Adipocyte (in vitro differentiated cells): ENCODE measurements at regions not wholly inside any gene's neighbourhood (a gene's known extent, or its start where the extent isn't known, plus 50 kb on each side); places are given as distances from the start of the nearest gene placed in this dataset.
"Not testable (repeated sequence)": the region's sequence is repeated elsewhere in the genome, so short reads cannot be mapped to it uniquely, and the experiment has no call there.

Experiments
- DNase-seq: peaks from one replicate; pipeline ENCODE4 v3.0.0-alpha.2; 2015; ENCODE audit warnings: low read depth
- H3K27me3 ChIP-seq: replicated peaks from 2 replicates; pipeline ENCODE4 v1.7.0; 2013; ENCODE audit warnings: mild to moderate bottlenecking, low read length, moderate library complexity; ENCODE audit not compliant: control insufficient read depth, insufficient read depth
- H3K36me3 ChIP-seq: 2 replicates; pipeline ENCODE4 v1.7.0; 2013; ENCODE audit warnings: low read length, mild to moderate bottlenecking, moderate library complexity; ENCODE audit not compliant: control insufficient read depth, insufficient read depth, severe bottlenecking
- H3K4me1 ChIP-seq: 2 replicates; pipeline ENCODE4 v1.7.0; 2013; ENCODE audit warnings: mild to moderate bottlenecking, low read length, moderate library complexity; ENCODE audit not compliant: control insufficient read depth, insufficient read depth
- H3K4me3 ChIP-seq: 2 replicates; pipeline ENCODE4 v1.7.0; 2013; ENCODE audit warnings: mild to moderate bottlenecking, low read length, moderate library complexity
- H3K9ac ChIP-seq: 2 replicates; pipeline ENCODE4 v1.7.0; 2013; ENCODE audit warnings: mild to moderate bottlenecking, low read length, moderate library complexity
- H3K9me3 ChIP-seq: 2 replicates; pipeline ENCODE4 v1.7.0; 2013; ENCODE audit warnings: mild to moderate bottlenecking, low read length, moderate library complexity; ENCODE audit not compliant: control insufficient read depth

DNA sequence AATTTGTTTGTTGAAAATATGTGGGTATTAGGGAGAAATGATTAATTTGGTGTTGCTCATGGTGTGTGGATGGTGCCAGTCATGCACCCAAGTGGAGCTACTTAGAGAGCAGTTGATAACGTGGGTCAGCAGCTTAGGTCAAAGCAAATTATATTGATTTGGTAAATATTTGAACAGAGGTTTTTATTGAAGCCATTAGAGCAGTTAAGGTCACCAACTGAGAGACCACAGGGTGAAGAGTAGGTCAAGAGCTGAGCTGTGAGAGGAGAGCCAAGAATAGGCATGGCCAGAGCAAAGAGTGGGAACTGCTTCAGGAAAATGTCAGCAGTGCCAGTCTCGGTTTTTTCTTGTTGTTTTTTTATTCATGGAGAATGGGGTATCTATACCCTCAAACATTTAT is 97.9 kb downstream of the TMEM168 start:
- no peak for DNase-seq
- Histone ChIP-seq H3K9ac (no peak overlapping the region), H3K4me1 (no peaks in the 10 kb centered on the region), H3K27me3 (no peaks in the 10 kb centered on the region), H3K9me3 (no peaks in the 10 kb centered on the region), H3K4me3 (no peak overlapping the region), H3K36me3 (no peaks in the 10 kb centered on the region)

DNA sequence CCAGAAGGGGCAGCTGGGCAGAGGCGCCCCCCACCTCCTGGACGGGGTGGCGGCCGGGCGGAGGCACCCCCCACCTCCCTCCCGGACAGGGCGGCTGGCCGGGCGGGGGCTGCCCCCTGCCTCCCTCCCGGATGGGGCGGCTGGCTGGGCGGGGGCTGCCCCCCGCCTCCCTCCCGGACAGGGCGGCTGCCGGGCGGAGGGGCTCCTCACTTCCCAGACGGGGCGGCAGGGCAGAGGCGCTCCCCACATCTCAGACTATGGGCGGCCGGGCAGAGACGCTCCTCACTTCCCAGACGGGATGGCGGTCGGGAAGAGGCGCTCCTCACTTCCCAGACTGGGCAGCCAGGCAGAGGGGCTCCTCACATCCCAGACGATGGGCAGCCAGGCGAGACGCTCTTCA is 93.0 kb downstream of the TMEM168 start:
- H3K4me3 ChIP-seq, DNase-seq: not testable (repeated sequence)

DNA sequence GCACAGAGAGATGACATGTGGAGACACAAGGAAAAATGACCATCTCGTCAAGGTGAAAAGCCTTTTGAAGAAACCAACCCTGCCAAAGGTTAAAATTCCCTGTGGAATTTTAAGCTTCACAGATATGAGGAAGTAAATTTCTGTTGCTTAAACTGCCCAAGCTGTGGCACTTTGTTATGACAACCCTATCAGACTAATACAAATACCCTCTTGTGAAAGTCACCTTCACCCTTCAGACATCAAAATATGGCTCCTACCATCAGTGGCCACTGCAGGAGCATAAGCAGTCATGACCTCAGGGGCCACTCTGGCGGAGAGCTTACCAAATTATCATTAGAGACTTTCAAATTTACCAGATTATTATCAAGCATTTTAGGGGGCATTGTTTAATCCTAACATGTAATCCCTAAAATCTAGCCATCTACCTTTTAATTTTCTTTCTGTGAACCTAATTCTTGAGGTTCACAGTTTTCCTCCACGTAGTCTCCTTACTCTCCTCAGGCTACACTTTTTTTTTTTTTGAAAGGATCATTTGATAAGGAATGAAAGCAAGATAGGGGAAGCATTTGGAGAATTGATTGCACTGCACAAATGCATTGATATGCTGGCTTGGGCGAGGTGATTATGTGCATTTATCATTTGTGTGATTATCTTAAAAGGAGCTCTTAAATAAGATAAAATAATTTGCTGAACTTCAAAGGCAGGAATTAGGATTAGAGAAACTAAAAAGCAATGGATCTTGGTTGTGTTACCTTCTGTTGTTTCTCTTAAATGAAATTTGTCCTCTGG is 90.3 kb downstream of the TMEM168 start:
- no peak for DNase-seq
- Histone ChIP-seq H3K36me3 (no peaks in the 10 kb centered on the region), H3K4me3 (no peak overlapping the region), H3K9ac (no peak overlapping the region), H3K27me3 (peaks cover 2% of the 10 kb centered on the region), H3K9me3 (no peaks in the 10 kb centered on the region), H3K4me1 (no peaks in the 10 kb centered on the region)

More for the DNA sequence above, 93.0 kb downstream of the TMEM168 start:
- H3K36me3 ChIP-seq, H3K9ac ChIP-seq, H3K9me3 ChIP-seq, H3K4me1 ChIP-seq, H3K27me3 ChIP-seq: not testable (repeated sequence)

DNA sequence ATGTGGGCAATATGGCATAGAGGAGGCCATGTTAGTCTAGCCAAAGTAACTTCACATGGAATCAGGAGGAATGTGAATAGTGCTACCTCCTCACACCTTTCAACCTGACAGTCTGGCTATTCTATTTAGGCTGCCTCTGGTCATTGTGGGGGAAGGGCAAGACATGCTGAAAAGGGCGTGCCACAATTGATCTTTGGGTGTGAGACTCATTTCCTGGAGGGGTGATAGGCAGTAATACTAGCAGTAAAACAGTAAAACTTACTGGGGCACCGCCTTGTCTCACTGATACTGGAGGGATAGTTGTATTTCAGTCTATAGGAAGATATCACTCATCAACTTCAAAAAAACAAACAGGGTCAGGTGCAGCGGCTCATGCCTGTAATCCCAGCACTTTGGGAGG is 88.7 kb downstream of the TMEM168 start:
- no peaks in the 10 kb centered on the region for H3K9me3 ChIP-seq
- peaks cover 2% of the 10 kb centered on the region for H3K27me3 ChIP-seq
- no peaks in the 10 kb centered on the region for H3K36me3 ChIP-seq
- no peaks in the 10 kb centered on the region for H3K4me1 ChIP-seq
- no peak for DNase-seq
- no peak overlapping the region for H3K4me3 ChIP-seq
- no peak overlapping the region for H3K9ac ChIP-seq

DNA sequence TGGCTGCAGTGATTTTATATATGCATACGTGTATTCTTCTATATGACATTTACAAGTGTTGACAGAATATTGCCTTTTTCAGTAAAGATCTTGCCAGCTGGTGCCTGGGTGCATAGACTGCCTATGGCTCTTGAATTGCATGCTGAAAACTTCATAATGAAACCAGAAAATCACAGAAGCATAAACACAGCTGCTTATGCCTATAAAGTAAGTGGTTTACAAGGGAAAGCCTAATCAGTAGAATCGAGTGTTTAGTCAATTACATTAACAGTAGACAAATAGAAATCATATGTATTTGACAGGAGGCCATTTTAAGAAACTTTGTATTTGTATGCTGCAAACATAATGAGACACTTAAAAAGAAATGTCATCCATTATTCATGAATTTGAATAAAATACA is 82.5 kb downstream of the TMEM168 start:
- Histone ChIP-seq H3K4me1 (no peaks in the 10 kb centered on the region), H3K4me3 (no peak overlapping the region), H3K27me3 (no peaks in the 10 kb centered on the region), H3K9ac (no peak overlapping the region), H3K9me3 (no peaks in the 10 kb centered on the region), H3K36me3 (no peaks in the 10 kb centered on the region)
- no peak for DNase-seq

DNA sequence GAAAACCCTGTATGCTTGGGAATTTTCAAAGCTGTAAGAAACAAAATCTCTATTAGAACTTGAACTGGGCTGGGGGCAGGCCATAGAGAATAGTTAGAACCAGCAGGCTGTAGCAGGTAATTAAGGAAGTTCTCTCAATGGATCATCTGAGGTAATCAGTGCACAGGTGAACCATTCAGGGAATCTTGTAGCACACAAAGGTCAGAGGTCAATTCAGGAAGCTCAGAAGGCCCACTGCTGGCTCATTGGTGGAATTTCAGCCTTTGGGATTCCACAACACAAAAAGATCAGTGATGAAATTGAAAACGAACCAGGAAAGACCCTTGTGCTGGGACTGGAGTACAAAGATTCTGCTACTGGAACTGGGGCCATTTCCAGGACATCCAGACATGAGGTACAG is 82.0 kb downstream of the TMEM168 start:
- H3K9ac ChIP-seq: no peak overlapping the region
- no peak for DNase-seq
- no peak overlapping the region for H3K4me3 ChIP-seq
- H3K4me1 ChIP-seq: no peaks in the 10 kb centered on the region
- H3K27me3 ChIP-seq: no peaks in the 10 kb centered on the region
- H3K9me3 ChIP-seq: no peaks in the 10 kb centered on the region
- H3K36me3 ChIP-seq: no peaks in the 10 kb centered on the region
